HEK293T (cell line): ENCODE measurements at regions not wholly inside any gene's neighbourhood (a gene's known extent, or its start where the extent isn't known, plus 50 kb on each side); places are given as distances from the start of the nearest gene placed in this dataset.
"Not testable (repeated sequence)": the region's sequence is repeated elsewhere in the genome, so short reads cannot be mapped to it uniquely, and the experiment has no call there.

Source experiments
- ARNT ChIP-seq: fragments of 450-650 bp; IDR thresholded peaks from 2 replicates; pipeline ENCODE4 v1.6.1; 2017; ENCODE audit warnings: mild to moderate bottlenecking
- ELF4 ChIP-seq: fragments of 450-650 bp; IDR thresholded peaks from 2 replicates; pipeline ENCODE4 v1.6.1; 2017; ENCODE audit warnings: antibody characterized with exemption
- FOXA1 ChIP-seq: fragments of 450-650 bp; IDR thresholded peaks from 2 replicates; pipeline ENCODE4 v1.6.1; 2016; ENCODE audit warnings: mild to moderate bottlenecking
- FOXK2 ChIP-seq: fragments of 450-650 bp; IDR thresholded peaks from 2 replicates; pipeline ENCODE4 v1.6.1; 2016; ENCODE audit warnings: mild to moderate bottlenecking
- FOXM1 ChIP-seq: fragments of 450-650 bp; IDR thresholded peaks from 2 replicates; pipeline ENCODE4 v1.6.1; 2017; ENCODE audit warnings: mild to moderate bottlenecking, borderline replicate concordance
- LEF1 ChIP-seq: fragments of 450-650 bp; IDR thresholded peaks from 2 replicates; pipeline ENCODE4 v1.6.1; 2017; ENCODE audit warnings: mild to moderate bottlenecking, borderline replicate concordance
- NFRKB ChIP-seq: fragments of 450-650 bp; IDR thresholded peaks from 2 replicates; pipeline ENCODE4 v1.6.1; 2016; ENCODE audit warnings: mild to moderate bottlenecking, moderate library complexity
- TARDBP ChIP-seq: fragments of 450-650 bp; IDR thresholded peaks from 2 replicates; pipeline ENCODE4 v1.6.1; 2016
- ZNF384 ChIP-seq: fragments of 450-650 bp; IDR thresholded peaks from 2 replicates; pipeline ENCODE4 v1.6.1; 2016

GRCh38 chr9:67210842-67211241, 218.5 kb upstream of the SPATA31A3 start:
- not testable (repeated sequence) for TF ChIP-seq NFRKB, FOXM1, FOXA1, FOXK2, ELF4, TARDBP, LEF1, ARNT, ZNF384
